ENCODE measurements at regions not wholly inside any gene's neighbourhood (a gene's known extent, or its start where the extent isn't known, plus 50 kb on each side); places are given as distances from the start of the nearest gene placed in this dataset.
A peak's percentile ranks its signal among the peaks of the same experiment; 100 is the strongest.

DNA sequence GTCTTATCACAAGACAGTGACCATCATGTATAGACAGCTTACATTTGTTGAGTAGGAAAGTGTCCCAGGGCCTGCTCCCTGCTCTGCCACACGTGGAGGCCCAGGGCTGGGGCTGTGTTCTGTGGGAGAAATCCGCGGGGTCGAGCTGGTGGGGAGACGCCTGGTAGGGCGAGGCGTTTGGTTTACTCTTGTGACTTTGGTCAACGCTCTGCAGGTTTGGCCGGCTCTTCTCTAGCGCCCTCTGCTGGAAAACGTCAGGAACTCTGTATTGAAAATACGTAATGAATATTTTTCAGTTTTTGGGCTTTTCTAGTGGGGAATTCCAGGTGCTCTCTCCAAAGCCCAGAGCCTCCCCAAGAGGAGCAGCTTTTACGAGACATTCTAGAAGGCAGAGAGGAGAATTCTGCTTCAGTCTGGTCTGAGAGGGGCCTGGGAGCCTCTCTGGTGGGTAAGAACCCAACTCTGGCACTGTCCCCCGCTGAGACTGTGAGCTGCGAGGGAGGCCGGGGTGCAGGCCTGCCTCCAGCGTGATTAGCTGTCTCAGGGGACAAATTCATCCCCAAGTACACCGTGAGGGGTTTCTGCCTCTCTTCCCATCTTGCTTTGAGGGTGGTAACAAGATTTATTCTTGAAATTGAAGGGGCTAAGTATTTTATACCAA is 112.6 kb upstream of the RALGAPA2 start:
- DNase-seq: peak; percentile 82

DNA sequence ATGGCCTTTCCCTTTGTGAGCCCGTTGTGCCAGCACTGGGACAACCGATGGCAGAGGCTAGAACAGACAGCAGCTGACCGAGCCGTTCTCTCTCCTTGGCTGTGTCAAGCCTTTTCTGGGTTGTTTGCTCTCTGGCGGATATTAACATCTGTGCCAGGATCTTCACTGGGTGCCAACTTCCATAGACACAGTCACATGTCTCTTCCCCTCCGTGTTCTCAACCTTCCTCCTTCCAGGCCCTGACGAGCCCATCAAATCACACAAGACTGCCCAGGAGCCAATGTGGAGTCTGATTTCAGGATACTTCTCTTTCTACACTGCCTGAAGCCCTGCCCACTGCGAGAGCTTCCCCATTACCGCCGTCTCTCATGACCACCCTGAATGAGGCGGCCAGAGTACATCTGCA is 111.0 kb upstream of the RALGAPA2 start:
- DNase-seq: no peak

DNA sequence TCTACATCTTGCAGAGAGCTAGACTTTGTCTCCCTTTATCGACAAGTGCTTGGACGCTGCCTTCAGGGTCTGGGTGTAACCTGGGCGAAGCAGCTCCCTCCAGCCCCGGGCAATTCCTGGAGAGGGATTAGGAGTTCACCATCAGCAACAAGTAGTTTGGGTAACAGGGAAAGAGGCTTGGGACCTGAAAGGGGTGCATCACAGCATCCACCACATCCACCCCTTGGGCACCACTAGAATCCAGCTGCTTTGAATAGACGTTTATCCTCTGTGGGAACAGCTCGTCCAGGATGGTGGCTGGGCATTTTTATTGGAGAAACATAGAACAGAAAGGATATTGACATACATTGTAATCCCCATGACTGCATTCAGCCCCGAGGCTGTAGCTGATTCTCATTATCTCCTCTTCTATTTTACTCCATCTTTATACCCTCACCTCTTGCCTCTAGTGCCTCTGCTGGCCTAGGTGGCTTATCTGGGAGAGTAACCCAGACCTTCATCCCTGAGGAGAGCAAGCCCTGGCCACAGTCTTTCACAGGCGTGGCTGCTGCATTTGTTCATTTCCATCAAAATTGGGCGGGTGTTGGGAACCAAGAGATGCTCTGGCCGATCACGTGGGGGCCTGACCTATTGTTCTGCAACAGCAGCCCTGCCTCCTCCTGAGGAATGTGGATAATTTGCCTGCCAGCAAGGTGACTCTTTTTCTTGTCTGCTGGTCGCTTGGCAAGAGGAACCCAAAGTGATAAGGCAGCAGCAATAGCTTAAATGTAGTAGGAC is 109.2 kb upstream of the RALGAPA2 start:
- peak; percentile 45 for DNase-seq

DNA sequence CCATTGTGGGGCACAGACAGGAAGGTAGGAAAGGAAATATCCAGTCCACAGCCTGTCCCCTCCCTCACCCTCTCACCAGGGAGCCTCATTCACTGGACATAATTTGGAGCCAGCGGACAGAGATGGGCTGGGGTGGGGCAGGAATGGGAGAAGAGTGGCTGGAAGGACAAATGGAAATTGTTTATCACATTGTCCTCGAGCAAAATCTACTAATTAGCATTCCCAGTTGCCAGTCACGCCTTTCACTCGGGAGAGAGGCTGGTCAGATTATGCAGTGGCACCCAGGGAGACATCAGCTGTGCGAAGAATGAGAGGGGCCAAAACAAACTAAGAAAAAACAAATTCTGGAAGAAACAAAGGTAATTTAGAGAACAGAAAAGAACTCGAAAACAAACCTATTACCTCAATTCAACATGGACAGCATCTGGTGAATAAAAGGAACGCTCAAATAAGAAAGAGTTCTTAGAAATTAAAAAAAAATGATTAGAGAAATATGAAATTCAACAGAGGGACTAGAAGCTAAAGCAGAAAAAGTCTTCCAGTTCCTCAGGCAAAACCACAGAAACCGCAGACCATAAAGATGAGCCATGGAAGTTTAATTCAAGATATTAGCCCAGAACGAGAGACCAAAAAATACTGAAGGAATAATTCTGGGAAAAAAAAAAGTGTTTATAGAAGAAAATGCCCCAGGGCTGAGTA is 108.5 kb upstream of the RALGAPA2 start:
- peak; percentile 82 for DNase-seq

DNA sequence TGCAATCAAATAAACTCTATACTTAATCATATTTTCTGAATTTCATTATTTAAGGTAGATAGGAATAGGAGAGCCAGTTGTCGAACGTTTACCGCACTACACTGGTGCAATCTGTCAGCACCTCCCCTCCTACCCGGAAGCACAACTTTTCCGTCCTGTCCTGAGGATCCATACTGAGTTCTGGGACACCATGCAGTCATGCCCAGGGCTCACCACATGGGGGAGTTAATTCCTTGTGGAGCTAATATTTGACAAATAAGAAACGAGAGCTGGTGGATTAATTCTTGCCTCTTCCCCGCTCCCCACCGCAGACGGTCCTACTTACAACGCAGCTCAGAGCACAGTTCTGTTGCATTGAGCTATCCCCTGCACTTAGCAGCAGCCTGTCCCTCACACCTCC is 107.7 kb upstream of the RALGAPA2 start:
- peak; percentile 86 for DNase-seq

DNA sequence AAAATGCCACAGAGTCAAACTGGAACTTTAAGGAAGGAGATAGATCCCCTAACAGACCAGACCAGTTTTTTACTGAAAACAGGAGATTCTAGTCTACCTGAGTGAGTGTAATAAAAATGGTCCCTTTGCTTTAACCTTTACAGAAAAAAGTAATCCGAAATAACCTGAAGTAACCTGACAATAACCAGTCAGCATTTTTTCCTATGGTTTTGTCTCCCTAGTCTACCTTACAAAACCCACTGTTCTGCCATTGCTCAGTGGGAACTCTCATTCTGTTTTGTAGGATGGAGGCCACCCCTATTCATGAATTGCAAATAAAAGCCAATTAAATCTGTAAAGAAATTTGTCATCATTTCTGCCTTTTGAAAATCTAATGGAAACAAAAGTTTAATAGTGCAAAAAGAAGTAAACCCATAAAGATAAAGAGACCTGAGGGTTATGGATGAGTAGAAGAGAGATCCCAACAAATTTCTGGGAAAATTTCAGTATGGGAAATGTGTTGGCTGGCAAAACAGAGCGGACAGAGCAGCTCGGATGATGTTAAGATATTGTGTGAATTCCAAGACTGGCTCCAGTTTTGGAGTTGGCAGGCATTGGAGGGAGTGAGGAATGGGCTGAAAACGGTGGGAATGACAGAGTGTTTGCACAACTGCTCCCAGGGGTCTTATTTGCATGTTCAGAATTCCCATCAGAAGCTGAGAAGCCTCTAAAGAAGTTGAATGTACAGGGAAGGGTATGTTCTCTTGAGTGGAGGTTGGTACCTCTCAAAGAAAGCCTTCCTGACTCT is 104.7 kb upstream of the RALGAPA2 start:
- no peak for DNase-seq

DNA sequence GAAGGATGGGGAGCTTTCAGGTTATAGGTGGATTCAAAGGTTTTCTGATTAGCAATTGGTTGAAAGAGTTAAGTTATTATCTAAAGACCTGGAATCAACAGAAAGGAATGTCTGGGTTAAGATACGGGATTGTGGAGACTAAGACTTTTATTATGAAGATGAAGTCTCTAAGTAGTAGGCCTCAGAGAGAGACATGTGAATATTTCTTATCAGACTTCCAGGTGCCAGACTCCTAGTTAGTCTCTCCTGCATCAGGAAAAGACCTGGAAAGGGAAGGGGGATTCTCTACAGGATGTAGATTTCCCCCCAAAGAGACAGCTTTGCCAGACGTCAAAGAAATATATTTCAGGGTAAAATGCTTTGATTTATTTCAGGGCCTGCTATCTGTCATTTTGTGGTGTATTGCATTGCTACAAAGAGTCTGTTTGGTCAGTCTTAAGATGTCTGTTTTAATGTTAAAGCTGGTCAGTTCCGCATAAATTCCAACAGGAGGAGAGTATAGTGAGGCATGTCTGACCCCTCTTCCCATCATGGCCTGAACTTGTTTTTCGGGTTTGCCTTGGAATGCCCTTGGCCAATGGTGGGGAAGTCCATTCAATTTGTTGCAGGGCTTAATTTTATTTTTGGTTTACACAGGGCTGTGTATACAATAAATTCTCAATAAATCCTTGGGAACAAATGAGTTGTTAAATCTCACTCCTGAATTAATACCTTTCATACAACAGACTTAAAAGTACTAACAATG is 103.4 kb upstream of the RALGAPA2 start:
- DNase-seq: no peak

DNA sequence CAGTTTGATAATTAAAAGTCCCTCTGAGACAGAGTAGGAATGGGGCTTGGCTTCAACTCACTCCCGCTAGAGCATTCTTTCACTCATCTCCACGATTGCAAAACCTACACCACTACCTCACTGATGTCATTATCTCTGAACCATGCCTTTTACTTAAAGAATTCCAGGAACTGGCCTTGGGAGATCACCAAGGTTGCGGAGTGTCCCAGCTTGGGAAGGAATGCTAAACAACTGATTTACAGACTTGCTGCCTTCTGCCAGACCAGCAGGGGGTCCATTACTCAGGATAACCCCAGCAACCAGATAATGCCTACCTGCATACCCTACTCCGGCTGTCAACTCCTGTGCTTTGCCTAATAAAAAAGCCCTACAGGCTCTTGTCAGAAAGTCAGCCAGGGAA is 102.2 kb upstream of the RALGAPA2 start:
- peak; percentile 42 for DNase-seq

DNA sequence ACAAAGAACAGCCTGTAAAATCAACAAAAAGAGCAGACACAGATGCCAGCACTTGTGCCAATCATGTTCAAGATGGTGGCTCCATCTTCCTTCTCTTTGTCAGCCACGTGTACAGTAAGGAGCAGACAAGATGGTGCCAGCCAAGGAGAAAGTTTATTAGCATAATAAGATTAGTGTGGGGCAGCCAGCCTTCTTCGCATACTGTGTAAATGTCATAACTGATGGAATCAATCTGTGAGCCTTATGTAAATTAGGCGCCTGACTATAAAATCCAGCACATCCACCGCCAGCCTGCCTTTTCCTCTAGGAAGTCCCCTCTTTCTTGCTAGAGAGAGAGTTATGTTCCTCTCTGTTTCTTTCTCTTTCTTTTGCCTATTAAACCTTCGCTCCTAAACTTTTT is 99.7 kb upstream of the RALGAPA2 start:
- DNase-seq: no peak

DNA sequence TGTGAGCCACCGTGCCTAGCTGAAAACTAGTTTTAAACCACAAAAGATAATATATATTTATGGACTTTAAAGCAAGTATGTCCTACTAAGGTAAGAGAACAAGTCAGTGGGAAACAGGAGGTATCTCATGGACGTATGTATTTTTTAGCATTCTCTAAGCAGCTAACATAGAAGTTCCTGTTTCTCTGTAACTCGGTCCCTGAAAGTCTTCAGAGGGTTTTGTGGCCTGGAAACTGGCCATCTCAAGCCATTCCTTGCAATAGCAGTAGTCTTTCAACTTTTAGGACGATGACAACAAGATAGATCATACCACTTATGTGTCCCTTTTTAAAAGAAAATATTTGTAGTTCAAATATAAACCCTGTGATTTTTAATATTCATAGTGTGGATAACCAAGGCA is 95.6 kb upstream of the RALGAPA2 start:
- DNase-seq: no peak

DNA sequence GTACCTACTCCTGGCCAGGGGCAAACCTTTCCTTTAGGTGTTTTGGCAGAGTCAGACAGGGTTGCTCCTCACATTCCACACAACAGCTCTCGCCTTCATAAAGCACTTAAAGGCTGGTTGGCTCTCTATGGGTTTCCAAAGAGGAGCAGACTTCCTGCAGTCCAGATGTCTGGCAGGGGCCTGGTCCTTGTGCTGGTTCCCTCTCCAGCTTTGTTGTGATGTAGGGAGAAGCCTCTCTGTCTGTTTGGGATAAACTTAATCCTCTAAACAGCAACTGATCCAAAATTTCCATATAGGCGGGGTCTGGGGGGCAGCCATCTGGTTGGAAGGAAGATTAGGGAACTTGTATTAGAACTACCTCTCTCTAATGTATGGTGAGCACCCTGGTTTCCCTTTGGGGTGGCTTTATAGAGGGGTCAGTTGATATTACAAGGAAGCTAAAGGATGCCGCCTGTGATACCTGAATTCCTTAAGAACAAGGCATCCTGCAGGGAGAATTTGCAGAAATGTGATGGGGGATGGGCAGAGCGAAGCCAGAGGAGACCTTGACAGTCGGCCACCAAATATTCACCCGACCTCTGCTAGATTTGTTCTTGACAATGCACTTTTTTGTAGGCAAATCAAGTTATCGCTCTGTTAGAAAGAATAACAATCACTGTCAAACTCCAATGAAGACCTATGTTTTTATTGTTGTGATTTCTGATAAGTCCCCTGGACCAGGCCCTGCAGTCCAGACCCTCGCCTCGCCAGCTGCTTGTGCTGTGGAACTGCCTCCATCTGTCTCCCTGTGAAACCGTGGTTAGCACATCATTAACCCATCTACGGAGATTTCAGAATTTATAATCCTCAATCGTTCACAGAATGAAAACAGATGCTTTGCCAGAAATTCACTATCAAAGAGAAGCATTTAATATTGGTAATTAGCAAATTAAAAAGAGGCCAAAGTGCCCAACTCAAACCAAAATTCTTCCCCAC is 94.0 kb upstream of the RALGAPA2 start:
- no peak for DNase-seq

DNA sequence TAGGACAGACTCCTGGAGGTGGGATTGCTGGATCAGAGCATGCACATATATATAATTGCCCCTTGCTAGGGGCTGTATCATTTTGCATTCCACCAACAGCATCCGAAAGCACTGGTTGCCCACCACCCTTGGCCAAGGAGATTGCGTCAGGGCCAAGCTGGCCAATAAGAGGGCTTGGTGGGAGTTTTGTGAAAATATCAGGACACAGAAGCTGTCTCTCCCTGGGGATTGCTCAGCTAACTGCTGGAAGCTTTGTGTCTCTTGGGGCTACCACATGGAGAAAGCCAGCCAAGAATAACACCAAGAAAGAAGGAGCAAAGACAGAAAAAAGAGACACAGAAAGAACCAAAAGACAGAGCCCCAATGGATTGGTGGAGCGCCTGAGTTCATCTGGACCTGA is 90.6 kb upstream of the RALGAPA2 start:
- no peak for DNase-seq

DNA sequence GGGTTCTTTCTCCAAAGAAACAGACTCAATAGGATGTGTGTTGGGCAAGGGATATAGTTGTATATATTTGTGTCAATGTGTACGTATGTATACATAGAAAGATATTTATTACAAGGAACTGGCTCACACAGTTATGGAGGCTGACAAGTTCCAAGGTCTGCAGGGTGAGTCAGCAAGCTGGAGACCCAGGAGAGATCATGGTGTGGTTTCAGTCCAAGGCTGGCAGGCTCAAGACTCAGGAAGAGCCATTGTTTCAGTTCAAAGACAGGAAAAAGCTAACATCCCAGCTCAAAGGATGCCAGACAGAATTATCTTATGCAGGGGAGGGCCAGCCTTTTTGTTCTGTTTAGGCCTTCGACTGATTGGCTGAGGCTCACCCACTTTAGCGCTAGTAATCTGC is 89.9 kb upstream of the RALGAPA2 start:
- DNase-seq: no peak

DNA sequence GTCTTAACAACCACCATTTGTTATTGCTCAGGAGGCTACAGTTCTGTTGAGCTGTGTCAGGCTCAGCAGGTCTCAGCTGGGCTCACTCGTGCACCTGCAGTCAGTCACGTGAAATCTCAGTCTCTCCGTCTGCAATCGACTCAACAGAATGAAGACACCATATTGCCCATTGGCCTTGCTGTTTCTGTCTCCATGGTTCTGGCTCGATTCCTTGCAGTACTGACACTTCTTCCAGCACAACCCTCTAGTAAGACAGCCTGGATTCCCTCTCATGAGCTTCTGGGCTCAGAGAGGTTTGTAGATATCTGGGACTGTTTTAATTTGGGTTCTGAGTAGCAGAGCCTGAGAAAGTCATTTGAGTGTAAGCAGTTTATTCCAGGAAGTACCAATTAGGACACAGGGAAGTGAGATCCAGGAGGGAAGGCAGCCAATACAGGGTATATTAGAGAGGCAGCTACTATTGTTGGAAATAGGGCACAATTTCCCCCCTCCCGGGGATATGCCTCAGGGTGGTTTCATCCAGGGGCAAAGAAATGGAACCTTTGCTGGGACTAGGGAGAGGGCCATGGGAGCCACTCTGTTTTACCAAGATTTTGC is 87.4 kb upstream of the RALGAPA2 start:
- no peak for DNase-seq

DNA sequence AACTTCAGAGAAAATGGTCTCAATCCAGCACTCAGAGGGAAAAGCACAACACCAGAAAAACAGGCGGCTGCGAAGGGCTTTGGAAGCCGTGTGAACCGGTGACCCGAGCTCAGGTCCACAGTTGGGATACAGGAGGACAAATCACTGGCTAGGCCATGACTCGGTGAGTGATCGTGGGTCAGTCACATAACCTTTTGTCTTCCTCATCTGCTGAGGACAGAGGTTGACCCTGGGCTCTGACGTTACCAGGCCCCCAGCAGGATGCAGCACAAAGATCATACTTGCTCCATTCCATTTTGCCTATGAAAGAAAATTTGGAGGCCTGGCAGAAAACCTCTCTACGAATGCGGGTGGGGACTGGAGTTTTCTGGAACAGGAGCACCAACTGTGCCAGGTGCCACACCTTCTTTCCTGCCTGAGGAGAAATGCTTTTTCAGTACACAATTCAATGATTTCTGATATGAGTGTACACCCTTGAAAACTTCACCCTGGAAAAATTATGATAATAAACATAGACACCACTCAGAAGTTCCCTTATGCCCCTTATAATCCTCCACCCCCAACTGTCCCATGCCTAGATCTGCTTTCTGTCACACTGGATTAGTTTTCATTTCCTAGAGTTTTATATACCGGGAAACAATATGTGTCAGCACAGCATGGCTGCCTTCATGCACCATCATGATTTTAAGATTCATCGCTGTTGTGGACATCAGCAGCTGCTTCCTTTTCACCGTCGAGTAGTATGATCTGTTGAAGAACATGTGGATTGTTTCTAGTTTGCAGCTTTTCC is 85.3 kb upstream of the RALGAPA2 start:
- DNase-seq: no peak

DNA sequence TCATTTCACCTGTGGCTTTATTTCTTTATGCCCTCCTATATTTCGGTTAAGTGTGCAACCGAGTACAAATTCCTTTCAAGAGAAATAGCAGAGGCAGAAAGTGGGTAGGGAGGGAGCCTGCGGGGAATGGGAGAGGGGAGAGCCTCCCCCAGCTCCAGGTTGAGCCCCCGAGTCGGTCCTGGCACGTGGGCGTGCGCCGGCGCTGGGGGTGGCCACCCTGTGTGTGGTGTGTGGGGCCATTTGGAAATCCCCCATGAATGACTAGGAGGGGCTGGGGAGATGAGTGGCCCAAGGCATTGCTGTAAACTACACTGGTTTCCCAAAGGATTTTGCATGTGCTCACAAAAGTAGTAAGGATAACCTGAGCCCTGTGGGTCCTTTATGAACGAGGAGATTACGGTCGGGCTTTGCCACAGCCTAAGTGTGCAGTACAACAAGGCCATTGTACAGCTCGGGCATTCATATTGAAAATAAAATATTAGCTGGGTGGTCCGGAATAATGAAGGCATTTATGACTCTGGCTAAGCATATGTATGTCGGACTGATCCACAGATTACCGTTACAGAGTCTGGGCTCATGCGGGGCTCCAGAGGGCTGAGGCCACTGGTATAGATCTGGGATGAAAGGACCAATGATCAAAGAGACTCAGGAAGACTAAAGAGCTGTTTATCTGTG is 84.5 kb upstream of the RALGAPA2 start:
- no peak for DNase-seq

DNA sequence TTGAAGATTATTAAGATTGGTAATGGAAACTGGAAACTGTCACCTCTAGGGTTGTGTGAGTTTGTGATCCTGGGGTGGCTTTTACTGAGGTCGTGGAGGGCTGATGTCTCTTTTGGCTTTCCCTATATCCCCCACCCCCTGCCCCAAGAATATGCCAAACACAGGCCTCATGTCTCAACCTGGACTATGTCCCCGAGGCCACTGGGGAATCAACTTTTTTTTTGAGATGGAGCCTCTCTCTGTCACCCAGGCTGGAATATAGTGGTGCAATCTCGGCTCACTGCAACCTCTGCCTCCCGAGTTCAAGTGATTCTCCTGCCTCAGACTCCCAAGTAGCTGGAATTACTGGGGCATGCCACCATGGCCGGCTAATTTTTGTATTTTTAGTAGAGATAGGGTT is 83.3 kb upstream of the RALGAPA2 start:
- DNase-seq: no peak

DNA sequence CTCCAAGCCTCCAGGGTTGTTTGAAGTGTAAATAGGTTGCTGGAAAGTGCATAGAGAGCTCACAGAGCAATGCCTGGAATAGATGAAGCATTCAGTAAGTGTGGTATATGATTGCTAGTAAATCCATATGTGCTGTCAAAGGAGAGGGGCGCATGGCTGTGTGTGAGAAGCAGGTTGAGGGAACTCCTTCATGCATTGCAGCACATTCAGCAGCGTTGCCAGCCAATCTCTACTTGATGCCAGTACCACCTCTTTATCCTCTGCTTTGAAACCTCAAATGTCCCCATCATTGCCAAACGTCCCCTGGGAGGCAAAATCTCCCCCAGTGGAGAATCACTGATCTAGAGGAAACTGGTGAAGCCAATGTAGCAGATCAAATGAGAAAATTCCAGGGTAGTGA is 82.7 kb upstream of the RALGAPA2 start:
- DNase-seq: no peak

DNA sequence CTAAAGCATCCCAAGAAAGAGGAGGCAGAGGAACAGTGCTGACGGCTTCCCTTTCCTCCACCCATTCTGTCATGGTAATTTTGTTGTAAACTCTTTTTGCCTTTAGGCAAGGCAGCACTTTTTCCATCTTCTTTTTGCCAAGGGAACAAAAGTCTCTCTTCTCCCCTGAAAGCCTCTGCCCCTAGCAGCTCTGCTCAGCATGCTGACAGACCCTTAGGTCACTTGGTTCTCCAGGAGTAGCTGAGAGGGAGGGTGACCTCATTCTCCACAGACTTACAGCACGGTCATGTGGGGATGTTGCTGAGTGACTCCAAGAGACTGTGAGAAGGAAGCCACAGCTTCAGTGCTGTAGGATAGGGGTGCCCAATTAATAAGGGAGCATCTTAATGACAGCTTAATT is 81.1 kb upstream of the RALGAPA2 start:
- DNase-seq: no peak

Data from NCI-H69 (cell line).